Tibial nerve (tissue), 3 donors: ENCODE measurements at regions not wholly inside any gene's neighbourhood (a gene's known extent, or its start where the extent isn't known, plus 50 kb on each side); places are given as distances from the start of the nearest gene placed in this dataset.

Experiments
- POLR2A ChIP-seq, 2 donors: fragments of 450-650 bp; IDR thresholded peaks; one replicate each; pipeline ENCODE4 v1.6.1; 2017; ENCODE audit warnings: antibody characterized with exemption in 2 of 2, mild to moderate bottlenecking in 2 of 2, moderate library complexity in 2 of 2
- TF ChIP-seq, protein P1 (sequence below), 5 experiments: fragments of 200-600 bp in 3 of 5; fragments of 450-650 bp in 2 of 5; sonication (generic) in 3 of 5; IDR thresholded peaks; one replicate each; pipeline ENCODE4 v1.5.1; 2016 to 2019; ENCODE audit warnings: antibody characterized with exemption in 5 of 5, mild to moderate bottlenecking in 3 of 5, moderate library complexity in 2 of 5

DNA sequence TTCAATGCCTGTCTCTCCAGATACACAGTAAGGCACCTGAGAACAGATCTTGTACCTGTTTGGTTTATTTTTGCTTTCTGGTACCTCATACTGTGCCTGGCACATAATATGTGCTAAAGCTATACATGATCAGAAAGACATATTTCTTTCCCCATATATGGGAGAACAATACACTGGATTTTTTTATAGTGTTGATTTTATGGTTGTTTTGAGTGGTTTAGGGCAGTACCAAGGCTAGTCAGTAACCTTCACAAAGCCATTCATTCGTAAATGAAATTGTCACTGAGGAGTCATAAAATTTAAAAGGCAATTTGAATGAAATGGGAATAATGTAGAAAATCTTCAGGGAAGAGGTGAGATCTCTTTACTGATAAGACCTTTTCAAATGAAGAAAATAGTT, 810.2 kb downstream of the TUSC7 start:
- TF ChIP-seq, protein P1, sequence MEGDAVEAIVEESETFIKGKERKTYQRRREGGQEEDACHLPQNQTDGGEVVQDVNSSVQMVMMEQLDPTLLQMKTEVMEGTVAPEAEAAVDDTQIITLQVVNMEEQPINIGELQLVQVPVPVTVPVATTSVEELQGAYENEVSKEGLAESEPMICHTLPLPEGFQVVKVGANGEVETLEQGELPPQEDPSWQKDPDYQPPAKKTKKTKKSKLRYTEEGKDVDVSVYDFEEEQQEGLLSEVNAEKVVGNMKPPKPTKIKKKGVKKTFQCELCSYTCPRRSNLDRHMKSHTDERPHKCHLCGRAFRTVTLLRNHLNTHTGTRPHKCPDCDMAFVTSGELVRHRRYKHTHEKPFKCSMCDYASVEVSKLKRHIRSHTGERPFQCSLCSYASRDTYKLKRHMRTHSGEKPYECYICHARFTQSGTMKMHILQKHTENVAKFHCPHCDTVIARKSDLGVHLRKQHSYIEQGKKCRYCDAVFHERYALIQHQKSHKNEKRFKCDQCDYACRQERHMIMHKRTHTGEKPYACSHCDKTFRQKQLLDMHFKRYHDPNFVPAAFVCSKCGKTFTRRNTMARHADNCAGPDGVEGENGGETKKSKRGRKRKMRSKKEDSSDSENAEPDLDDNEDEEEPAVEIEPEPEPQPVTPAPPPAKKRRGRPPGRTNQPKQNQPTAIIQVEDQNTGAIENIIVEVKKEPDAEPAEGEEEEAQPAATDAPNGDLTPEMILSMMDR (IDR thresholded peaks at IDR 0.05): no peak
- no peak for TF ChIP-seq POLR2A (IDR thresholded peaks at IDR 0.05)
